ENCODE measurements at regions not wholly inside any gene's neighbourhood (a gene's known extent, or its start where the extent isn't known, plus 50 kb on each side); places are given as distances from the start of the nearest gene placed in this dataset.
"Not testable (repeated sequence)": the region's sequence is repeated elsewhere in the genome, so short reads cannot be mapped to it uniquely, and the experiment has no call there.

- TF ChIP-seq, protein P1, sequence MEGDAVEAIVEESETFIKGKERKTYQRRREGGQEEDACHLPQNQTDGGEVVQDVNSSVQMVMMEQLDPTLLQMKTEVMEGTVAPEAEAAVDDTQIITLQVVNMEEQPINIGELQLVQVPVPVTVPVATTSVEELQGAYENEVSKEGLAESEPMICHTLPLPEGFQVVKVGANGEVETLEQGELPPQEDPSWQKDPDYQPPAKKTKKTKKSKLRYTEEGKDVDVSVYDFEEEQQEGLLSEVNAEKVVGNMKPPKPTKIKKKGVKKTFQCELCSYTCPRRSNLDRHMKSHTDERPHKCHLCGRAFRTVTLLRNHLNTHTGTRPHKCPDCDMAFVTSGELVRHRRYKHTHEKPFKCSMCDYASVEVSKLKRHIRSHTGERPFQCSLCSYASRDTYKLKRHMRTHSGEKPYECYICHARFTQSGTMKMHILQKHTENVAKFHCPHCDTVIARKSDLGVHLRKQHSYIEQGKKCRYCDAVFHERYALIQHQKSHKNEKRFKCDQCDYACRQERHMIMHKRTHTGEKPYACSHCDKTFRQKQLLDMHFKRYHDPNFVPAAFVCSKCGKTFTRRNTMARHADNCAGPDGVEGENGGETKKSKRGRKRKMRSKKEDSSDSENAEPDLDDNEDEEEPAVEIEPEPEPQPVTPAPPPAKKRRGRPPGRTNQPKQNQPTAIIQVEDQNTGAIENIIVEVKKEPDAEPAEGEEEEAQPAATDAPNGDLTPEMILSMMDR (IDR thresholded peaks at IDR 0.05) = not testable (repeated sequence)
- TF ChIP-seq POLR2A (IDR thresholded peaks at IDR 0.05) = not testable (repeated sequence)
Observed at GRCh38 chr2:41039750-41040149, 587.9 kb upstream of the SLC8A1 start.
